ENCODE measurements at regions not wholly inside any gene's neighbourhood (a gene's known extent, or its start where the extent isn't known, plus 50 kb on each side); places are given as distances from the start of the nearest gene placed in this dataset.

GRCh38 chr3:116969646-116970045 is 260.1 kb downstream of the TUSC7 start:
- no peak for TF ChIP-seq CTCF (IDR thresholded peaks at IDR 0.05; ENCODE audit: borderline replicate concordance, extremely low read depth, low read length, poor library complexity, severe bottlenecking)
- TF ChIP-seq EZH2 (IDR thresholded peaks at IDR 0.05; ENCODE audit: borderline replicate concordance, low read depth, low read length, severe bottlenecking) = no peak
